Ishikawa (cell line): ENCODE measurements at regions not wholly inside any gene's neighbourhood (a gene's known extent, or its start where the extent isn't known, plus 50 kb on each side); places are given as distances from the start of the nearest gene placed in this dataset.

Experiments used
- CEBPB ChIP-seq: IDR thresholded peaks from 2 replicates; pipeline ENCODE4 v1.6.1; 2012
- CREB1 ChIP-seq: IDR thresholded peaks from 2 replicates; pipeline ENCODE4 v1.6.1; 2012; ENCODE audit warnings: low read depth
- EGR1 ChIP-seq: IDR thresholded peaks from 2 replicates; pipeline ENCODE4 v1.6.1; 2012
- EP300 ChIP-seq: IDR thresholded peaks from 2 replicates; pipeline ENCODE4 v1.6.1; 2012; ENCODE audit warnings: borderline replicate concordance
- FOXM1 ChIP-seq: IDR thresholded peaks from 2 replicates; pipeline ENCODE4 v1.6.1; 2012; ENCODE audit warnings: low read depth, borderline replicate concordance
- MAX ChIP-seq: IDR thresholded peaks from 2 replicates; pipeline ENCODE4 v1.6.1; 2012
- NFIC ChIP-seq: IDR thresholded peaks from 2 replicates; pipeline ENCODE4 v1.6.1; 2012
- RAD21 ChIP-seq: IDR thresholded peaks from 2 replicates; pipeline ENCODE4 v1.6.1; 2012; ENCODE audit warnings: low read depth
- REST ChIP-seq: IDR thresholded peaks from 2 replicates; pipeline ENCODE4 v1.6.1; 2012; ENCODE audit warnings: low read depth, mild to moderate bottlenecking
- TAF1 ChIP-seq: IDR thresholded peaks from 2 replicates; pipeline ENCODE4 v1.6.1; 2012; ENCODE audit warnings: low read depth, mild to moderate bottlenecking
- TCF12 ChIP-seq: IDR thresholded peaks from 2 replicates; pipeline ENCODE4 v1.6.1; 2012; ENCODE audit warnings: low read depth
- TEAD4 ChIP-seq: IDR thresholded peaks from 2 replicates; pipeline ENCODE4 v1.6.1; 2012
- USF1 ChIP-seq: IDR thresholded peaks from 2 replicates; pipeline ENCODE4 v1.6.1; 2012
- YY1 ChIP-seq: IDR thresholded peaks from 2 replicates; pipeline ENCODE4 v1.6.1; 2012; ENCODE audit warnings: low read depth
- ZBTB7A ChIP-seq: IDR thresholded peaks from 2 replicates; pipeline ENCODE4 v1.6.1; 2012; ENCODE audit warnings: low read depth

GRCh38 chr5:124105326-124105725, 593.3 kb downstream of the CSNK1G3 start:
- TF ChIP-seq EP300 (no peak), ZBTB7A (no peak), EGR1 (no peak), CEBPB (no peak), YY1 (no peak), TAF1 (no peak), FOXM1 (no peak), USF1 (no peak), REST (no peak), TEAD4 (no peak), MAX (no peak), TCF12 (no peak)

- no peak for TF ChIP-seq EGR1
- no peak for TF ChIP-seq USF1
- no peak for TF ChIP-seq TEAD4
- no peak for TF ChIP-seq EP300
- no peak for TF ChIP-seq YY1
- no peak for TF ChIP-seq TCF12
- no peak for TF ChIP-seq MAX
- TF ChIP-seq RAD21 = no peak
- no peak for TF ChIP-seq REST
- no peak for TF ChIP-seq FOXM1
- TF ChIP-seq TAF1 = no peak
- no peak for TF ChIP-seq NFIC
- TF ChIP-seq CEBPB = no peak
- no peak for TF ChIP-seq ZBTB7A
These were observed 592.8 kb downstream of the CSNK1G3 start for GRCh38 chr5:124104821-124105220.

- no peak for TF ChIP-seq YY1
- no peak for TF ChIP-seq TCF12
- no peak for TF ChIP-seq RAD21
- no peak for TF ChIP-seq NFIC
These were observed 592.4 kb downstream of the CSNK1G3 start for GRCh38 chr5:124104344-124104743.

GRCh38 chr5:124103671-124104070, 591.7 kb downstream of the CSNK1G3 start:
- TF ChIP-seq NFIC (no peak), TEAD4 (no peak), EP300 (no peak), CEBPB (no peak), REST (no peak), EGR1 (no peak), CREB1 (no peak), TAF1 (no peak)

- TF ChIP-seq CEBPB = no peak
These were observed 590.5 kb downstream of the CSNK1G3 start for GRCh38 chr5:124102486-124102885.
